ENCODE measurements at regions not wholly inside any gene's neighbourhood (a gene's known extent, or its start where the extent isn't known, plus 50 kb on each side); places are given as distances from the start of the nearest gene placed in this dataset.
"Not testable (repeated sequence)": the region's sequence is repeated elsewhere in the genome, so short reads cannot be mapped to it uniquely, and the experiment has no call there.

GRCh38 chr14:37711831-37712475, 116.5 kb downstream of the TTC6 start:
- no peak for FAIRE-seq
- DNase-seq (ENCODE audit: insufficient read length, low spot score), result no peak

GRCh38 chr14:37712476-37712860, 117.0 kb downstream of the TTC6 start:
- FAIRE-seq; DNase-seq (ENCODE audit: insufficient read length, low spot score): not testable (repeated sequence)

GRCh38 chr14:37712976-37713431, 117.6 kb downstream of the TTC6 start:
- FAIRE-seq, result no peak
- no peak for DNase-seq (ENCODE audit: insufficient read length, low spot score)

GRCh38 chr14:37720131-37720530, 124.7 kb downstream of the TTC6 start:
- DNase-seq (ENCODE audit: insufficient read length, low spot score) (no peak), FAIRE-seq (no peak)

GRCh38 chr14:37721976-37722659, 126.7 kb downstream of the TTC6 start:
- DNase-seq (ENCODE audit: insufficient read length, low spot score), result no peak
- FAIRE-seq, result no peak

- no peak for FAIRE-seq
- no peak for DNase-seq (ENCODE audit: insufficient read length, low spot score)
Observed at GRCh38 chr14:37723515-37723914, 128.1 kb downstream of the TTC6 start.

- FAIRE-seq, result no peak
- no peak for DNase-seq (ENCODE audit: insufficient read length, low spot score)
Observed at GRCh38 chr14:37726708-37727107, 131.3 kb downstream of the TTC6 start.

- no peak for FAIRE-seq
- DNase-seq (ENCODE audit: insufficient read length, low spot score), result no peak
Observed at GRCh38 chr14:37729218-37729617, 133.8 kb downstream of the TTC6 start.

GRCh38 chr14:37731094-37731493, 135.7 kb downstream of the TTC6 start:
- FAIRE-seq, result no peak
- DNase-seq (ENCODE audit: insufficient read length, low spot score), result no peak

- FAIRE-seq (no peak), DNase-seq (ENCODE audit: insufficient read length, low spot score) (no peak)
Observed at GRCh38 chr14:37745657-37746056, 150.2 kb downstream of the TTC6 start.

- FAIRE-seq (no peak), DNase-seq (ENCODE audit: insufficient read length, low spot score) (no peak)
Observed at GRCh38 chr14:37746140-37746832, 150.9 kb downstream of the TTC6 start.

- no peak for FAIRE-seq
- no peak for DNase-seq (ENCODE audit: insufficient read length, low spot score)
Observed at GRCh38 chr14:37753459-37753858, 158.0 kb downstream of the TTC6 start.

- not testable (repeated sequence) for FAIRE-seq; DNase-seq (ENCODE audit: insufficient read length, low spot score)
Observed at GRCh38 chr14:37760275-37760674, 164.8 kb downstream of the TTC6 start.

GRCh38 chr14:37763266-37763665, 167.8 kb downstream of the TTC6 start:
- no peak for DNase-seq (ENCODE audit: insufficient read length, low spot score)
- FAIRE-seq, result no peak

GRCh38 chr14:37772283-37772682, 176.9 kb downstream of the TTC6 start:
- not testable (repeated sequence) for DNase-seq (ENCODE audit: insufficient read length, low spot score); FAIRE-seq

GRCh38 chr14:37776791-37777499, 181.5 kb downstream of the TTC6 start:
- no peak for DNase-seq (ENCODE audit: insufficient read length, low spot score)
- no peak for FAIRE-seq

GRCh38 chr14:37778135-37778943, 182.9 kb downstream of the TTC6 start:
- FAIRE-seq, result no peak
- DNase-seq (ENCODE audit: insufficient read length, low spot score), result no peak

GRCh38 chr14:37779480-37779879, 184.1 kb downstream of the TTC6 start:
- FAIRE-seq, result no peak
- no peak for DNase-seq (ENCODE audit: insufficient read length, low spot score)

GRCh38 chr14:37780731-37781130, 185.3 kb downstream of the TTC6 start:
- not testable (repeated sequence) for DNase-seq (ENCODE audit: insufficient read length, low spot score); FAIRE-seq

GRCh38 chr14:37784203-37784826, 188.9 kb downstream of the TTC6 start:
- FAIRE-seq, result not testable (repeated sequence)

More at GRCh38 chr14:37784203-37784826, 188.9 kb downstream of the TTC6 start:
- not testable (repeated sequence) for DNase-seq (ENCODE audit: insufficient read length, low spot score)

Measured in HTR-8/SVneo (cell line).